Cardiac muscle cell (in vitro differentiated cells and primary cell): ENCODE measurements at regions not wholly inside any gene's neighbourhood (a gene's known extent, or its start where the extent isn't known, plus 50 kb on each side); places are given as distances from the start of the nearest gene placed in this dataset.
A peak's percentile ranks its signal among the peaks of the same experiment; 100 is the strongest.
"Not testable (repeated sequence)": the region's sequence is repeated elsewhere in the genome, so short reads cannot be mapped to it uniquely, and the experiment has no call there.

ENCODE experiments used
- DNase-seq, 2 donors: peaks; one replicate each; pipeline versions ENCODE4 v3.0.0 to v3.0.0-alpha.2; 2010 to 2017; ENCODE audit warnings: low read depth in 1 of 2, low spot score in 1 of 2
- H3K27ac ChIP-seq: fragments of 200-600 bp; sonication (generic); 2 replicates; pipeline ENCODE4 v1.5.1; 2016
- H3K27me3 ChIP-seq: fragments of 200-600 bp; sonication (generic); 2 replicates; pipeline ENCODE4 v1.6.0; 2016; ENCODE audit warnings: control low read depth
- H3K36me3 ChIP-seq: fragments of 200-600 bp; sonication (generic); 2 replicates; pipeline ENCODE4 v1.5.1; 2016; ENCODE audit warnings: control low read depth
- H3K4me1 ChIP-seq: fragments of 200-600 bp; sonication (generic); 2 replicates; pipeline ENCODE4 v1.8.1; 2017; ENCODE audit warnings: low read depth, mild to moderate bottlenecking, mixed run types
- H3K4me3 ChIP-seq: fragments of 200-600 bp; sonication (generic); 2 replicates; pipeline ENCODE4 v1.5.1; 2016; ENCODE audit warnings: mild to moderate bottlenecking
- H3K9me3 ChIP-seq: fragments of 200-600 bp; sonication (generic); 2 replicates; pipeline ENCODE4 v1.5.1; 2017; ENCODE audit warnings: low read depth, mild to moderate bottlenecking, control low read depth
- CTCF ChIP-seq: IDR thresholded peaks from 2 replicates; pipeline ENCODE4 v1.5.1; 2012; ENCODE audit warnings: low read depth, mild to moderate bottlenecking, low read length

GRCh38 chr3:22704571-22705354, 498.4 kb upstream of the UBE2E2 start:
- TF ChIP-seq CTCF = no peak
- Histone ChIP-seq H3K4me1 (no peaks in the 10 kb centered on the region), H3K4me3 (no peak overlapping the region), H3K9me3 (no peaks in the 10 kb centered on the region), H3K27me3 (no peaks in the 10 kb centered on the region), H3K36me3 (no peaks in the 10 kb centered on the region), H3K27ac (no peak overlapping the region)
- no peak for DNase-seq

- H3K4me3 ChIP-seq, H3K9me3 ChIP-seq, DNase-seq: not testable (repeated sequence)
Measured at GRCh38 chr3:22706922-22707321, 496.2 kb upstream of the UBE2E2 start.

GRCh38 chr3:22713936-22714335, 489.2 kb upstream of the UBE2E2 start:
- no peaks in the 10 kb centered on the region for H3K27me3 ChIP-seq
- DNase-seq = peak in 1 of 2 donors; percentile 91
- H3K27ac ChIP-seq = no peak overlapping the region
- no peak overlapping the region for H3K4me3 ChIP-seq
- no peaks in the 10 kb centered on the region for H3K36me3 ChIP-seq
- no peak for TF ChIP-seq CTCF
- H3K4me1 ChIP-seq = no peaks in the 10 kb centered on the region
- no peaks in the 10 kb centered on the region for H3K9me3 ChIP-seq

More at GRCh38 chr3:22706922-22707321, 496.2 kb upstream of the UBE2E2 start:
- not testable (repeated sequence) for H3K27ac ChIP-seq, H3K27me3 ChIP-seq, H3K4me1 ChIP-seq, H3K36me3 ChIP-seq

- H3K27me3 ChIP-seq = no peaks in the 10 kb centered on the region
- H3K9me3 ChIP-seq = no peaks in the 10 kb centered on the region
- H3K4me1 ChIP-seq = no peaks in the 10 kb centered on the region
- no peak for TF ChIP-seq CTCF
- no peak for DNase-seq
- no peaks in the 10 kb centered on the region for H3K36me3 ChIP-seq
- no peak overlapping the region for H3K27ac ChIP-seq
- H3K4me3 ChIP-seq = no peak overlapping the region
Measured at GRCh38 chr3:22714749-22715148, 488.4 kb upstream of the UBE2E2 start.

GRCh38 chr3:22720596-22720995, 482.5 kb upstream of the UBE2E2 start:
- Histone ChIP-seq H3K4me3 (no peak overlapping the region), H3K4me1 (no peaks in the 10 kb centered on the region), H3K27ac (no peak overlapping the region), H3K36me3 (no peaks in the 10 kb centered on the region), H3K27me3 (no peaks in the 10 kb centered on the region), H3K9me3 (no peaks in the 10 kb centered on the region)
- TF ChIP-seq CTCF = no peak
- no peak for DNase-seq

GRCh38 chr3:22724420-22724819, 478.7 kb upstream of the UBE2E2 start:
- no peak overlapping the region for H3K4me3 ChIP-seq
- no peaks in the 10 kb centered on the region for H3K27me3 ChIP-seq
- no peaks in the 10 kb centered on the region for H3K4me1 ChIP-seq
- no peaks in the 10 kb centered on the region for H3K9me3 ChIP-seq
- TF ChIP-seq CTCF = no peak
- DNase-seq = no peak
- H3K36me3 ChIP-seq = no peaks in the 10 kb centered on the region
- H3K27ac ChIP-seq = no peak overlapping the region
